Stomach (tissue), 8 donors: ENCODE measurements at regions not wholly inside any gene's neighbourhood (a gene's known extent, or its start where the extent isn't known, plus 50 kb on each side); places are given as distances from the start of the nearest gene placed in this dataset.

Experiments used
- DNase-seq, 2 donors: peaks; one replicate each; pipeline versions ENCODE4 v3.0.0 to v3.0.0-alpha.2; 2013 to 2019
- H3K27ac ChIP-seq, 5 donors: fragments of 200-600 bp in 4 of 5; sonication (generic) in 4 of 5; one replicate each; pipeline ENCODE4 v1.5.1; 2013 to 2019; ENCODE audit warnings: mild to moderate bottlenecking in 1 of 5, moderate library complexity in 1 of 5
- H3K27me3 ChIP-seq, 3 donors: fragments of 200-600 bp; sonication (generic); one replicate each; pipeline ENCODE4 v1.5.1; 2017 to 2019; ENCODE audit warnings: mixed run types in 1 of 3
- H3K36me3 ChIP-seq, 4 donors: fragments of 200-600 bp; sonication (generic); 1 replicate in 3 of 4; 2 replicates in 1 of 4; pipeline ENCODE4 v1.5.1; 2016 to 2019
- H3K4me1 ChIP-seq, 4 donors: fragments of 200-600 bp; sonication (generic); one replicate each; pipeline ENCODE4 v1.5.1; 2016 to 2019
- H3K4me3 ChIP-seq, 4 donors: fragments of 200-600 bp; sonication (generic) in 3 of 4; one replicate each; pipeline ENCODE4 v1.5.1; 2016 to 2019; ENCODE audit warnings: mild to moderate bottlenecking in 1 of 4
- H3K9me3 ChIP-seq, 4 donors: fragments of 200-600 bp; sonication (generic); one replicate each; pipeline ENCODE4 v1.5.1; 2016 to 2019
- CTCF ChIP-seq, 7 experiments: fragments of 450-650 bp in 4 of 7; fragments of 200-600 bp in 3 of 7; sonication (generic) in 3 of 7; IDR thresholded peaks; one replicate each; pipeline ENCODE4 v1.5.1; 2016 to 2019; ENCODE audit warnings: antibody characterized with exemption in 7 of 7, control low read depth in 2 of 7, mild to moderate bottlenecking in 1 of 7
- EP300 ChIP-seq: sonication (generic); formaldehyde crosslinking; IDR thresholded peaks from one replicate; pipeline ENCODE4 v1.6.1; 2017; ENCODE audit warnings: antibody characterized with exemption
- POLR2A ChIP-seq, 4 donors: fragments of 450-650 bp; IDR thresholded peaks; one replicate each; pipeline ENCODE4 v1.6.1; 2016; ENCODE audit warnings: antibody characterized with exemption in 4 of 4, control low read depth in 2 of 4, mild to moderate bottlenecking in 1 of 4, moderate library complexity in 1 of 4
- POLR2AphosphoS5 ChIP-seq, 3 donors: sonication (generic); formaldehyde crosslinking; IDR thresholded peaks; one replicate each; pipeline ENCODE4 v1.6.1; 2016; ENCODE audit warnings: antibody characterized with exemption in 3 of 3
- WGBS, 5 donors: extraction: QIAGEN DNeasy Blood & Tissue Kit in 3 of 5; methylation state at CpG; one replicate each; pipeline versions ENCODE4 v1.1.5 to v1.1.7; 2013 to 2018; 5-methylcytosine and 5-hydroxymethylcytosine counted together
- intact Hi-C: fragments of 100-400 bp; cut with DNase I; formaldehyde crosslinking; loops from one replicate; pipeline ENCODE4 v1.15.1; 2023; ENCODE audit warnings: low total_unique reads
- donor health status: healthy with polysubstance abuse.
- donor health status: Bipolar disorder and iron deficiency.
- donor health status: healthy.

GRCh38 chr10:71159892-71160291 is 52.5 kb upstream of the UNC5B start:
- Histone ChIP-seq H3K36me3 (no peaks in the 10 kb centered on the region), H3K4me1 (no peaks in the 10 kb centered on the region), H3K27me3 (no peaks in the 10 kb centered on the region), H3K9me3 (no peaks in the 10 kb centered on the region), H3K4me3 (no peak overlapping the region), H3K27ac (no peak overlapping the region)
- intact Hi-C loops, result no loop called here
- WGBS, 5 donors, result 90 to 95% (median 91%) methylated on average over 5 of the region's 5 CpGs
- no peak for DNase-seq
- no peak for TF ChIP-seq POLR2A (IDR thresholded peaks at IDR 0.05)
- TF ChIP-seq CTCF (IDR thresholded peaks at IDR 0.05), result no peak
- TF ChIP-seq EP300, result no peak
- TF ChIP-seq POLR2AphosphoS5 (IDR thresholded peaks at IDR 0.05), result no peak

GRCh38 chr10:71161425-71161824 is 50.9 kb upstream of the UNC5B start:
- Histone ChIP-seq H3K9me3 (no peaks in the 10 kb centered on the region), H3K4me3 (no peak overlapping the region), H3K27ac (no peak overlapping the region), H3K36me3 (no peaks in the 10 kb centered on the region), H3K27me3 (no peaks in the 10 kb centered on the region), H3K4me1 (no peaks in the 10 kb centered on the region)
- WGBS, 5 donors, result 61 to 70% (median 66%) methylated on average over 4 of the region's 4 CpGs
- TF ChIP-seq POLR2AphosphoS5 (IDR thresholded peaks at IDR 0.05) (no peak), POLR2A (IDR thresholded peaks at IDR 0.05) (no peak), EP300 (no peak), CTCF (IDR thresholded peaks at IDR 0.05) (no peak)
- intact Hi-C loops, result no loop called here
- DNase-seq, result peak in 1 of 2 donors; percentile 7
